ENCODE measurements at regions not wholly inside any gene's neighbourhood (a gene's known extent, or its start where the extent isn't known, plus 50 kb on each side); places are given as distances from the start of the nearest gene placed in this dataset.
"Not testable (repeated sequence)": the region's sequence is repeated elsewhere in the genome, so short reads cannot be mapped to it uniquely, and the experiment has no call there.

DNA sequence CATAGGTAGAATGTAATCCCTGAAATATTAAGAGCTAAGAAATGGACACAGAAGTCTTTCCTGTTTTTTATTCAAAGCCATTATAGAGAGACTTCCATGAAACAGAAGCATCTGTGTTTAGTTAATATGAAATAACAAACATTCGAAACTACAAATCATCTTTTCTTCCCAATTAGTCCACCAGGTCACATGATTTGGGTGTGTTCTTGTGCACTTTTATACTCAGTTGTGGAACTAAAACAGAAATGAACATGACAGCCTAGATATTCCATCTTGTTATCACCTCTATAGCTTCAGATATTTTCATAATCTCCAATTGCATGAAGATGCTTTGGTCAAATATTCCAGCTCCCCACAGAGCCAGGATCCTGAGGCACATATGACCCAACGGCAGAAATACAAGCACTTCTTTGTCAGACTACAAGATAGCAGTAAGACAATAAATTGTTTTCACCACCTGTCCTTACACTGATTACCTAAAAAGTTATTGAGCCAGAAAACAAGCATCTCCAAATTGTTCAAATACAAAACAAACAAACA, 116.8 kb upstream of the BEND6 start:
- DNase-seq = no peak

DNA sequence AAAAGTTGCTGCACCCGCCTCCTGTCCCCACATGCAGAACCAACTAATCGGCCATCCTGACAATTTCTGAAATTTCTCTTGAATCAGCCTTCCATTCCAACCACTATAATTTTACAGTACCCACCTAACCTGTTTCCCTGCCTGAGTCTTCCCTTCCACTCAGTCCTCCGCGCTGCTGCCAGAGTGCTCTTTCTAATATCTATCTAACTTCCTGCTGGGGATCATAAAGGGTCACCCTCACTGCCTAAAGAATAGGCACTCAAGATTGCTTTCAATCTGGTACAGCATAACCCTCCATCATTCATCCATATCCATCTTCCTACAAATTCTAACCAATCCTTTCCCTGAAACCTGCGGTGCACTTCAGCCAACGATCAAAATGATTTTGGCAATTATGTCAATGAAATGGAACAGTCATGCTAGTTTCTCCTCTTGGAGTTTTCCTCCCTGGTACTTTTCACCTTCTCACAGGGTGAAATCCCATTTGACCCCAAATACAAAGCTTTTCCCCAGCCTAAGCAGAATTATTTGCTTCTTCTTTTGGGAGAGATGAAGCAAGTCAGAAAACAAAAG, 117.5 kb upstream of the BEND6 start:
- peak; percentile 78 for DNase-seq

DNA sequence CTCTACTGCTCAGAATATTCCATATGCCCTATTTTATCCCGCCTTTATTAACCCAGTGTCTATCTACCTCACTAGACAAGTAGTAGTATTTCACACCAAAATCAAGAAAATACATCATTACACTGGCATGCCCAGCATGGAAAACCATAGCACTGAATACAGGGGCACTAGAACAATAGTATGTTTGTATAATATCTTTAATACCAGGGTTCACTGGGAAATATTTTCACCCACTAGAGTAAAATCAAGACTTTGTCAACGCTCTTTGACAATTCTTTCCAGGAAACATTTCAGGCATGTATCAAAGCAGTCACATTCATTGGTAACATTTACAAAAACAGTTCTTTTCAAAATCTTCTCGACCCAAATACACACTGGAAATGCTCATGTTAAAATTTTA, 119.3 kb upstream of the BEND6 start:
- no peak for DNase-seq

DNA sequence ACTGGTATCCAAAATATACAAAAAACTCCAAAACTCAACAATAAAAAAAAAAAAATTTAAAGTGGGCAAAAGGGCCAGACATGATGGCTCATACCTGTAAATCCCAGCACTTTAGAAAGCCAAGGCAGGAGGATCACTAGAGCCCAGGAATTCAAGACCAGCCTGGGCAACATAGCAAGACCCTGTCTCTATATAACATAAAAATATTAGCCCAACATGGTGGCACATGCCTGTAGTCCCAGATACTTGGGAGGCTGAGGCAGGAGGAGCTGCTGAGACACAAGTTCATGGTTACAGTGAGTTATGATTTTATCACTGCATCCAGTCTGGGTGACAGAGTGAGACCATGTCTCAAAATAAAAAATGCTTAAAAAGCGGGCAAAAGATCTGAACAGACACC, 121.0 kb upstream of the BEND6 start:
- no peak for DNase-seq

DNA sequence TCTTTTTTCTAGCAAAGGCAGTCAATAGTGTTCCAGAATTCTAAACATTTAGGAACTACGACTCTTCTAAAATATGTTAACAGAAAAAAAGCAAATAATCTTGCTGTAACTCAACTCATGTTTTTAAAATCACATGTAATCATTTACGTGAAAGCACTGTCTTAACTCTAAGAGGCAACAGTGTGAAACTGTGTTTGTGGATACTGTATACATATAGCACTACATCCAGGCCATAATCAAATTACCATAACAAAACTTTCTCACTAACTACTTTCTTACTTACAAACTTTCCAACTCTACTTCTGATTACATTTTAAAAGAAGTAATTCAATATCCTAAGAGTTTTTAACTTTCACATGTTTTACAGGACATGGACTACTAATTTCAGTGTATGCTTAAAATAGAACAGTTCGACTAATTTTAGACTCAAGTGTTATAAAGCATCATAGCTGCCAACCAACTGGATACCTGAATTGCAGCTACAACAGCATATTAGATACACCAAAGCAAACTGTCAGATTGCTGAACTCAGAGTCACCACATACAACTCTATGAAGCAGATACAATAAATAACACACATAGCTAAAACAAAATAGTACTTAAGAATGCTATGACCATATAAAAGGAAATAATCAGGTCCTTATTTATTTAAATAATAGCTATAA, 121.6 kb upstream of the BEND6 start:
- DNase-seq = no peak

DNA sequence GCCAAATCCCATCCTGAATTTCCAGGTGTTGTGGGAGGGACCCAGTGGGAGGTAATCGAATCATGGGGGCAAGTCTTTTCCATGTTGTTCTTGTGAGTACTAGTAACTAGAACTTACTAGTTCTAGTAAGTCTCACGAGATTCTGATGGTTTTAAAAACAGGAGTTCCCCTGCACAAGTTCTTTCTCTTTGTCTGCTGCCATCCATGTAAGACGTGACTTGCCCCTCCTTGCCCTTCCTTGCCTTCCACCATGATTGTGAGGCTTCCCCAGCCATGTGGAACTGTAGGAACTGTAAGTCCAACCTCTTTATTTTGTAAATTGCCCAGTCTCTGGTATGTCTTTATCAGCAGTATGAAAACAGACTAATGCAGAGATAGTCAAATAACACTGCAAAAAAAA, 122.7 kb upstream of the BEND6 start:
- DNase-seq = no peak

DNA sequence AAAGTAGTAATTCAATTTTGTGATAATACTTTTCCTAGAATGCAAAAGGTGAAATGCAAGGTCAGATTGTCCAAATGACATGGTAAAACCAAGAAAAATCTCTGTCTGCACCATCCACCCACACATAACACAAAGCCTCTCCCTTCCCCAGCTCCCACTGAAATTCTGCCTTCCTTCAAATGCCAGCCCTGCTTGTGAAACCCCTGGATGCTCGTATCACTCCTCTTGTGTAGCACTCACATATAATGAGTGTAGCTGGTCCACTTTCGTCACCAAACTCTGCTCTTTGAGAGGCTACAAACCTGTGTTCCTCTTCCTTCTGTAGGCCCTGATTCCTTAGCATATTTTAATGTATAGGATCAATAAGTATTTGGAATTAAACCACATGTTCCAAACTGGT, 123.6 kb upstream of the BEND6 start:
- no peak for DNase-seq

DNA sequence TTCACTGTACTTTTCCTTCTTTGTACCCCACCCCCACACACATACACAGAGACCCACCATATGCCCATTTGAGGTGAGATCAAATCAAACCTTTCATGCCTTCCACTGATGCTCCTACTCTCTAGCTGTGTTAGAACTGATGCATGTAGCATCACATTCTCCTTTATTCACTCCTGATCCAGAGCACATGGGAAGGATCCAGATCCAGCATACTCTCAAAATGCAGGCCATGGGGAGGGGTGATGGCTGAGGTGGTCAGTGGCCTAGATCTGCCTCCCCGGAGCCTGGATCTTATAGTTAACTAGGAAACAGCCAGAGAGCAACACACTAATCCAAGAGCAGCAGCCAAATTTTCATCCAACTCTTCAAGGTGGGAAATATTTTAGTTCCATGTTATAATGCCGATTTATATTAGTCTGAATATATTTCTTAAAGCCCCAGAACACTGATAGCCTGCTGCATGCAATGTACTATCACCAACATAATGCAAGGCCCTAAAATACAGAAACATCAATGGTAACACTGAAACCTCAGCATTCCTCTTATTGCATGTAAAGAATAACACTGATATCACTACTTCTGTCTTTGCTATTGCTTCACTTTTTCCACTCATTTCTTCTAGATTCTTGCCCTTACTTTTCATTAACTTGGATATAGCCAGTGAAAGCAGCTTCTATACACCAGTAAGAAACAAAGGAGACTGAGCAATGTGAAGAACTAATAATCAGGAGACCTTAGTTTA, 126.8 kb upstream of the BEND6 start:
- DNase-seq = no peak

DNA sequence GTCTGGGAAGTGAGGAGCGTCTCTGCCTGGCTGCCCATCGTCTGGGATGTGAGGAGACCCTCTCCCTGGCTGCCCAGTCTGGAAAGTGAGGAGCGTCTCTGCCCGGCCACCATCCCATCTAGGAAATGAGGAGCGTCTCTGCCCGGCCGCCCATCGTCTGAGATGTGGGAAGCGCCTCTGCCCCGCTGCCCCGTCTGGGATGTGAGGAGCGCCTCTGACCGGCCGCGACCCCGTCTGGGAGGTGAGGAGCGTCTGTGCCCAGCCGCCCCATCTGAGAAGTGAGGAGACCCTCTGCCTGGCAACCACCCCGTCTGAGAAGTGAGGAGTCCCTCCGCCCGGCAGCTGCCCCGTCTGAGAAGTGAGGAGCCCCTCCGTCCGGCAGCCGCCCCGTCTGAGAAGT, 130.5 kb upstream of the BEND6 start:
- not testable (repeated sequence) for DNase-seq

DNA sequence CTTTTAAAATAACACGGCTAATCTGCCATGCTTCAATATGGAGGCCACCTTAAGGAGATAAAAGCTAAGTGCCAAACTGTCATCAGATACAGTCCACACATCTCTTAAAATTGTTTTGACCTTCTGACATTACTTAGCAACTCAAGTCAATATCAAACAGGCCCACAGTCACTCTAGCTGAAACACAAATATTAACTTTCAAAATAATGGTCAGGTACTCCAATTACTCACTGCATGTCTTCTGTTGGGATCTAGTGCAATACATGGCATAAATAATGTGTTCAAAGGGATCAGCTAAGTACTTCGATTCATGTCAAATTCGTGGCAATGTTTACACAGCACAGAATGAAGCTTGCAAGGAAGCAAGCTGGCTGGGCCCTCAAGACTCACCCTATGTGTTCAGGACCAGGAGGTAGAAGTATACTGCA, 133.9 kb upstream of the BEND6 start:
- DNase-seq = peak; percentile 69

DNA sequence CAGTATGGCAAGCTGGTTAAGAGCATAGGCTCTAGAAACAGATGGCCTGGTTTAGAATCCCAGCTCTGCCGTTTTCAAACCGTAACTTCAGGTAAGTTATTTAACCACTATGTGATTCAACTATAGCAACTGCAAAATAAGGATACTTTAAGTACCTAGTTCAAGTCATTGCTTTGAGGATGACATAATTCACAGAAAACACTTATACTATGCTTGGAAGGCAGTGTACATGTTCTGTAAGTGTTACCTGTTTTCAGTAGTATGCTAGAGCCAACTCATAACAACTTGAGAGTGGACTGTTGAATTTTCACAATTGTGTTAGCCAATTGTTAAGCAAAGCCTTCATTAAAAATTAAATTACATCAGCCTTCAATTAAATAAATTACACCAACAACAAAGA, 134.8 kb upstream of the BEND6 start:
- no peak for DNase-seq

DNA sequence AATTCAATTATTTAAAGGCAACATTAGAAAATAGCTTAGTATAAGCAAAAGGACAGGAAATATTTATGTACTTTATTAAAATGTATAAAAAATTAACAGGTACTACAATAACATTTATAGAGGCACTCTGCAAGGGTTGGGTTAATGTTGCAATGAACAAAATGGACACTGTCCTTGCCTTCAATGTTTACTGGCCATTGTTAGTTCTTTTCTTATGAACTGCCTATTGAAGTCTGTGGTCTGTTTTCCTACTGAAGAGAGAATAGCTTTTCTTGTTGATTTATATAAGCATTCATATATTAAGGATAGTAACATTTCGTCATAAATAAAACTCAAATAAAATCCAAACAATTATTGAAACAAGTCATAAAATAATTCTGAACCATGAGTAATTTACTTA, 135.3 kb upstream of the BEND6 start:
- no peak for DNase-seq

DNA sequence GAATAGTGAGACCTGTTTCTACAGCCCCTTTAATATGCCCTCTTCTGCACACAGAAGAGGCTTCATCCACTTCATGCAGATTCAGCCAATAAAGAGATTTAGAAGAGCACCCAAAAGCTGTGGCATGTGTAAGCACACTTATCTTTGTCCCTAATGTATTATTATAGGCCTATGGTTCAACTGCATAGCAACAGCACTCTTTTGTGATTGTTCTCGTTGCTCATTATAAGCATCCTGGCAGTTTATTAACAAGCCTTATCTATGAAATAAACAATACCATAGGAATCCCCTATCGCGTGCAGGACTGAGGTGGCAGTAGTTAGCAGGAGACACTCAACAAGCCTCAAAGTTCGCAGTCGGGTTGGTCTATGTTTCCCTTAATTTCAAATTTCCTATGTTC, 138.5 kb upstream of the BEND6 start:
- DNase-seq = peak; percentile 24

DNA sequence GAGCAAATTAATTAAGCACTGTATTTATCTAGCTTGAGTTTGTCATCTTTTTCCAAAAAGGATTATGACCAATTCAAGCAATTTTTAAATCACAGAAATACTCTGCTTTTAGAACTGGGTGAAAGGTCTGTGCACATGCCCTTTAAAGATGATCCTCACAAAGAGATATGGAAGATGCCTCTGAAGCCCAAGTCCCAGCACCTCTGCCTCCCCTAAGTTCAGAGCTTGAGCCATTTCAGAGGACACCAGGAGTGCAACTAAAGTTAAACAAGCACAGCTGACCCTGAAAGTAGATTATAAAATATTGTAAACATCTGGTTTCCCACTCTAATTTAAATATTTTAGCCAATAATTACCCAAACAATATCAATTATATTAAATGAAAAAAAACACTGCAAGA, 139.5 kb upstream of the BEND6 start:
- DNase-seq = no peak

DNA sequence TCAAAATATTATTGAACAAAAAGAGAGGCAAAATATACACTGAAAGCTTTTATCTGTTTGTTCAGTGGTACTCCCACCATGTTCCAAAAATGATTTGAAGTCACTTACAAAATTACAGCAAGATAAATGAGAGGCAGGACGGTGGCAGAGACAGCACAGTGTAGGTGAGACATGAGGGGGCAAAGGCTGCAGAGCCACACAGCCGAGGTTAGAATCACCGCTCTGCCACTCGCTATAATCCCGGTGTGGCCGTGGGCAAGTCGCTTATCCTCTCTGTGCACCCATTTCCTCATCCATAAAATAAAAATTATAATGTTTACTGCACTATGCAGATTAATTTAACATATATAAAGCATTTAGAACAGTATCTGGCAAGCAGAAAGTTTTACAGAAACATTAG, 140.1 kb upstream of the BEND6 start:
- DNase-seq = no peak

DNA sequence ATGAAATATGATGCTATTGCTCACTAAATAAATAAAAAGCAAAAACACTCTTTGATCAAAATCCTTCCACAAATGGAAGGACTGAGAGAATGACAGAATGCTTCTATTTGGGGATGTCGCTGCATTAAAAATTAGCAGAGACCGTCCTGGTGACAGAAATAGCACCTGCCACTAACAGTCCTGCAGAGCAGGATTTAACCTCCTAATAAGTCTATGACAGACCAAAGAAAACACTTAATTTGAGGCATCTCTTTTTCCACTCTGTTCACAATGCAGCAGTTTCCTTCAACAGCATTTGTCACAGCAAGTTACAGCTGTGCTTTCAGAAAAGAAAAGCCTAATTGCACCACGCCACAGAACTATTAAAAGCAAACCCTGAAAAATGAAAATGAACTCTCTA, 140.6 kb upstream of the BEND6 start:
- peak; percentile 16 for DNase-seq

DNA sequence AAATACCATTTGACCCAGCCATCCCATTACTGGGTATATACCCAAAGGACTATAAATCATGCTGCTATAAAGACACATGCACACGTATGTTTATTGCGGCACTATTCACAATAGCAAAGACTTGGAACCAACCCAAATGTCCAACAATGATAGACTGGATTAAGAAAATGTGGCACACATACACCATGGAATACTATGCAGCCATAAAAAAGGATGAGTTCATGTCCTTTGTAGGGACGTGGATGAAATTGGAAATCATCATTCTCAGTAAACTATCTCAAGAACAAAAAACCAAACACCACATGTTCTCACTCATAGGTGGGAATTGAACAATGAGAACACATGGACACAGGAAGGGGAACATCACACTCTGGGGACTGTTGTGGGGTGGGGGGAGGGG, 142.1 kb upstream of the BEND6 start:
- DNase-seq = not testable (repeated sequence)

DNA sequence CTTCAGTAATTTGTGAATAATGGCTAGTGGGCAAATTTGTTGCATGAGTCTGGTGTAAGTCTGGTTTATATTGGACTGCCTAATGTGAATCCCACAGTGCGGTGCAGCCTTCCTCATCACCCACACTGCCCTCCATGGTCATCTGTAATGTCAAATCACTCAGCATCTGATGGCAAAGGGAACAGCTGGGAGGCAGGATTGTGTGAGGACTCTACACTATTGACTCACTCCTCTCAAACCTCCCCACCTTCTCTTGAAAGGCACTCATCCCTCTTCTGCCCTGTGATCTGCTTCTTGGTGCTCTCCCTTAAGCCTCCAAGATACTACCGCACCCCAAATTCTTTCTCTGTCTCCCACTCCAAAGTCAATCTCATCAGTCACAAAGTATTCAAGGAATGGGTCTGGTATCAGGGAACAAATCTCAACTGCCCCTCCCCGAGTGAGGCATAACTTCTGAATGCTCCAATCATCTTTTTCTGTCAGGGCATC, 146.0 kb upstream of the BEND6 start:
- DNase-seq = no peak

DNA sequence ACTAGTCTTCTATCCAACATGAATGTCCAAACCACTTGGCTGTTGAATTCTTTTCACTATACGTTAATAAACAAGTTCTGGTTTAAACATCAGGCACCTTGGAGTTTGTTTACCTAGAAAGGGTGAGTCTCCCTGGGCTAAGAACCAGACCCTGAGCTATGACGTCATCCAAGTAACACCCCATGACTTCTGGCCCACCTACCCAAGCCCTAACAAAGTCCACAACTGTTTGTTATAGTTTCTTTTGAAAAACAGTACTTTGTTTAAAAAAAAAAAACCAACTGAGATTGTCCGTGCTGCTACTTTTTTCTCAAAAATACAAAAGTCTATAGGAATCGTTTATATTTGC, 146.9 kb upstream of the BEND6 start:
- no peak for DNase-seq

DNA sequence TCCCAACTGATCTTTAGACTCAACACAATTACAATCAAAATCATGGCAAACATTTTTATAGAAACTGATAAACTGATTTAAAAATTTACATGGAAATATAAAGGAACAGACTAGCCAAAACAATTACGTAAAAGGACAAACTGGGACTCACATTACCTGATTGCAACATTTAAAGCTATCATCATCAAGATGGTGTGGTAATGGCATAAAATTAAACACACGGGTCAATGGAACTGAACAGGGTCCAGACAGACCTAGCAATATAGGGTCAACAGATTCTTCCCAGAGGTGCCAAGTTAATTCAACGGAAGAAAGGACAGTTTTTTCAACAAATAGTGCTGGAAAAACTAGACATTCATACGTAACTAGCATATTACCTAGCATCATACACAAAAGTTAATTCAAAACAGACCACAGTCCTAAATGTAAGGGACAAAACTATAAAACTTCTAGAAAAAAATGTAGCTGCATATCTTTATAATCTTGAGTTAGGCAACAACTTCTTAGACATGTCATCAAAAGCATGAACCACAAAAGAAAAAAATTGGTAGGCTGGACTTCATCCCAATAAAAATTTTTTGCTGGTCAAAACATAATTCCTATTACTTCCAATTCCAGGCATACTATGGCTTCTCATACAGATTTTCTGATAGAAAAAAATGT, 147.4 kb upstream of the BEND6 start:
- no peak for DNase-seq

DNA sequence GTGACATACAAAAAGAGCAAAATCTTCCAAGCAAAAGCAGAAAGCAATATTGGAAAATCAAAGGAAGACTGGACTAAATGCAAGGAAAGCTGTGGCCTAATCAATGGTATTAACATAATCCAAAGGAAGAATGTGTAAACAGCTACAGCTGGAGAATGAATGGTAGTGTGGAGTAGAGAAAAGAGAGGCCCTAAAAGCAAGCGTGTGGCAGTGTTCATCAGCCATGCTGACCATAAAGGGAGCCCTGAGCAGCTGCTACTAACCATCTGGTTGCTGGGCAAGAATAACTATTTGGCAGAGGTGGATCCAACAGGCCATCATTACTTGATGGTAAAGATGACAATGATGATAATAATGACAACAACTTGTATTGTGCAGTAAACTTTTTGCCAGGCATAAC, 148.5 kb upstream of the BEND6 start:
- no peak for DNase-seq

DNA sequence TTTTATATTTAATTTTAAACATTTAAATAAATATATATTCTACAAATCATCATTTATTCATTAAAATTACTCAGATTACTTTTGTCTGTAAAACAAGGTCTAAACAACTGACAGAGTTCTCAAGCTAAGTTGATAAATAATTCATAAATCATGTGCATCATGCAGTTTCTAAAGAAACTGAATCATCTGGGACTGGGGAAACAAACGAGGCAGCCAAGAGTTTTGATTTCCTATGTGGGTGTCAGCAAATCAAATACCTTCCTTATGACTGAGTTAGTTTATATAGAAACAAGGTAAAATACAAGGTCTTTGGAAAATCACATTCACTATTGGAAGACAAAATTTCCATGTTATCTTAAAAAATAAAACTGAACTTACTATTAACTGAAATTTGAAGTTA, 149.9 kb upstream of the BEND6 start:
- DNase-seq = no peak

DNA sequence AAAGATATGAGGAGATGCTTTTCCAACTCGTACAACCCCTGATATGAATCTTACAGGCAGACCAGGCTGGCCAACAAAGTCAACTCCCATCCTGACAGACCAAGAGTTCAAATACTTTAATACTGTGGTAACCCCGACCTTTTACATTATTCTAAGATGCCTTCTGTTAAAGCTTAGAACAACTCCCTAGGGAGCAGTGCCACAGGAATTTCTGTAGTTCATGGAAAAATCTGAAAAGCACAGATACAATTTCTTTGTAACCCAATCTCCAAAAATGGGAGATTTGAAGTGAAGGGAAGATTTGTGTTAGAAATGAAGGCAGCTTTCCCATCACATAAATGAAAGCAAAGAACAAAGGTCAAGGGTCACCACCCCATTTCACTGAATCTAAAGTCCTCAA, 151.3 kb upstream of the BEND6 start:
- no peak for DNase-seq

DNA sequence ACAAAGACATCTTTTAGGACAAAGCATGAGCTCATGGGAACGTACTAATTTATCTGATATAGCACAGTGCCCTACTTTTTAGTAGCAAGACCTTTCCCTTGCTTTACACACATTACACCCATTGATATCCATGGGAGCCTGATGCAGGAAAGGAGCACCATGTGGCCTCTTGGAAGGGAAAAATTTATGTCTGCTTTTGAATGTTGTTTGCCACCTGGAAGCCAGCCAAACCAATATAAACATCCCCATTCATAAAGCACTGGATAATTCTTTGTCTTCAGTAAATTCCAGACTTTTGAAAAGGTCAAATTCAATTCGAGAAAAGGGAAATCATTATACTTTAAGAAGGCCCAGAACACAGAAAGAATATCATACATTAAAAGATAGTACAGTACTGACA, 152.3 kb upstream of the BEND6 start:
- no peak for DNase-seq
